GM12878 (cell line): ENCODE measurements at regions not wholly inside any gene's neighbourhood (a gene's known extent, or its start where the extent isn't known, plus 50 kb on each side); places are given as distances from the start of the nearest gene placed in this dataset.

Experiments
- POLR2AphosphoS5 ChIP-seq: IDR thresholded peaks from 2 replicates; pipeline ENCODE4 v1.6.1; 2011; ENCODE audit warnings: mild to moderate bottlenecking, low read length, inconsistent platforms
- TF ChIP-seq, protein P1 (sequence below), 3 experiments: IDR thresholded peaks in 2 of 3; conservative IDR thresholded peaks in 1 of 3; 2 replicates each; pipeline ENCODE4 v1.5.1; 2011; ENCODE audit warnings: low read depth in 3 of 3, low read length in 3 of 3, mild to moderate bottlenecking in 3 of 3, control low read depth in 2 of 3, moderate library complexity in 2 of 3, inconsistent platforms in 1 of 3, mixed read lengths in 1 of 3; ENCODE audit not compliant: control insufficient read depth in 2 of 3, insufficient read depth in 1 of 3; ENCODE audit errors: extremely low read depth in 1 of 3

DNA sequence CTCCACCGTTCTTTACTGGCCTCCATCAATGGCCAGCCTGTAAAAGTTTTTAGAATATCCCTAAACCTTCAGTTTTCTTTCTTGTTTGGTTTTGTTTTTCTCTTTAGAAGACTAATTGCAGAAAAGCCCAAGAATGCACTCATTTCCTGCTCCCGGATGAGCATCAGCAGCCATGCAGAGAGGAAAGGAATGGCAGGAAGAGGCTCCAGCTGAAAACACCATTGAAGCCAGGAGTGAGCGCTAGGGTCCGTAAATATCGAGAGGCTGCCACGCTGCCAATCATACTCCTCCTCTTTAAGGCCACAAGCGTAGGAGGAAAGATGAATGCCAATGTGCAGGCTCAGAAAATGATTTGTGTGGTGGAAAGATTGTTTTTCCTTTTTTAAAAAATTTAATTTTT lies 57.4 kb upstream of the UBE2L5 start:
- TF ChIP-seq POLR2AphosphoS5 = no peak
- TF ChIP-seq, protein P1, sequence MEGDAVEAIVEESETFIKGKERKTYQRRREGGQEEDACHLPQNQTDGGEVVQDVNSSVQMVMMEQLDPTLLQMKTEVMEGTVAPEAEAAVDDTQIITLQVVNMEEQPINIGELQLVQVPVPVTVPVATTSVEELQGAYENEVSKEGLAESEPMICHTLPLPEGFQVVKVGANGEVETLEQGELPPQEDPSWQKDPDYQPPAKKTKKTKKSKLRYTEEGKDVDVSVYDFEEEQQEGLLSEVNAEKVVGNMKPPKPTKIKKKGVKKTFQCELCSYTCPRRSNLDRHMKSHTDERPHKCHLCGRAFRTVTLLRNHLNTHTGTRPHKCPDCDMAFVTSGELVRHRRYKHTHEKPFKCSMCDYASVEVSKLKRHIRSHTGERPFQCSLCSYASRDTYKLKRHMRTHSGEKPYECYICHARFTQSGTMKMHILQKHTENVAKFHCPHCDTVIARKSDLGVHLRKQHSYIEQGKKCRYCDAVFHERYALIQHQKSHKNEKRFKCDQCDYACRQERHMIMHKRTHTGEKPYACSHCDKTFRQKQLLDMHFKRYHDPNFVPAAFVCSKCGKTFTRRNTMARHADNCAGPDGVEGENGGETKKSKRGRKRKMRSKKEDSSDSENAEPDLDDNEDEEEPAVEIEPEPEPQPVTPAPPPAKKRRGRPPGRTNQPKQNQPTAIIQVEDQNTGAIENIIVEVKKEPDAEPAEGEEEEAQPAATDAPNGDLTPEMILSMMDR (IDR thresholded peaks at IDR 0.05 in 2 of 3, conservative IDR thresholded peaks at IDR 0.05 in 1 of 3; ENCODE audit: control insufficient read depth in 2 of 3, extremely low read depth in 1 of 3, insufficient read depth in 1 of 3, low read depth in 3 of 3, low read length in 3 of 3) = no peak
